ENCODE measurements at regions not wholly inside any gene's neighbourhood (a gene's known extent, or its start where the extent isn't known, plus 50 kb on each side); places are given as distances from the start of the nearest gene placed in this dataset.

GRCh38 chr7:17207220-17207619 lies 91.2 kb upstream of the AHR start:
- DNase-seq (ENCODE audit: low spot score in 2 of 2), result no peak
- Histone ChIP-seq H3K27me3 (no peaks in the 10 kb centered on the region), H3K9me3 (no peaks in the 10 kb centered on the region), H3K4me1 (no peaks in the 10 kb centered on the region), H3K4me3 (no peak overlapping the region), H3K27ac (no peak overlapping the region), H3K36me3 (no peaks in the 10 kb centered on the region)
- no peak for TF ChIP-seq EP300 (IDR thresholded peaks at IDR 0.05)
- TF ChIP-seq POLR2A (IDR thresholded peaks at IDR 0.05), result no peak
- TF ChIP-seq, protein P1, sequence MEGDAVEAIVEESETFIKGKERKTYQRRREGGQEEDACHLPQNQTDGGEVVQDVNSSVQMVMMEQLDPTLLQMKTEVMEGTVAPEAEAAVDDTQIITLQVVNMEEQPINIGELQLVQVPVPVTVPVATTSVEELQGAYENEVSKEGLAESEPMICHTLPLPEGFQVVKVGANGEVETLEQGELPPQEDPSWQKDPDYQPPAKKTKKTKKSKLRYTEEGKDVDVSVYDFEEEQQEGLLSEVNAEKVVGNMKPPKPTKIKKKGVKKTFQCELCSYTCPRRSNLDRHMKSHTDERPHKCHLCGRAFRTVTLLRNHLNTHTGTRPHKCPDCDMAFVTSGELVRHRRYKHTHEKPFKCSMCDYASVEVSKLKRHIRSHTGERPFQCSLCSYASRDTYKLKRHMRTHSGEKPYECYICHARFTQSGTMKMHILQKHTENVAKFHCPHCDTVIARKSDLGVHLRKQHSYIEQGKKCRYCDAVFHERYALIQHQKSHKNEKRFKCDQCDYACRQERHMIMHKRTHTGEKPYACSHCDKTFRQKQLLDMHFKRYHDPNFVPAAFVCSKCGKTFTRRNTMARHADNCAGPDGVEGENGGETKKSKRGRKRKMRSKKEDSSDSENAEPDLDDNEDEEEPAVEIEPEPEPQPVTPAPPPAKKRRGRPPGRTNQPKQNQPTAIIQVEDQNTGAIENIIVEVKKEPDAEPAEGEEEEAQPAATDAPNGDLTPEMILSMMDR (IDR thresholded peaks at IDR 0.05), result no peak
- 79 to 84% methylated on average over 1 of the region's 1 CpG for whole genome bisulfite sequencing, 2 donors

GRCh38 chr7:17209101-17209500 lies 89.4 kb upstream of the AHR start:
- Histone ChIP-seq H3K27ac (no peak overlapping the region), H3K36me3 (no peaks in the 10 kb centered on the region), H3K4me3 (no peak overlapping the region), H3K9me3 (no peaks in the 10 kb centered on the region), H3K4me1 (no peaks in the 10 kb centered on the region), H3K27me3 (no peaks in the 10 kb centered on the region)
- DNase-seq (ENCODE audit: low spot score in 2 of 2), result no peak
- TF ChIP-seq POLR2A (IDR thresholded peaks at IDR 0.05) (no peak), EP300 (IDR thresholded peaks at IDR 0.05) (no peak)
- WGBS, 2 donors, result 77 to 81% methylated on average over 3 of the region's 3 CpGs

DNA sequence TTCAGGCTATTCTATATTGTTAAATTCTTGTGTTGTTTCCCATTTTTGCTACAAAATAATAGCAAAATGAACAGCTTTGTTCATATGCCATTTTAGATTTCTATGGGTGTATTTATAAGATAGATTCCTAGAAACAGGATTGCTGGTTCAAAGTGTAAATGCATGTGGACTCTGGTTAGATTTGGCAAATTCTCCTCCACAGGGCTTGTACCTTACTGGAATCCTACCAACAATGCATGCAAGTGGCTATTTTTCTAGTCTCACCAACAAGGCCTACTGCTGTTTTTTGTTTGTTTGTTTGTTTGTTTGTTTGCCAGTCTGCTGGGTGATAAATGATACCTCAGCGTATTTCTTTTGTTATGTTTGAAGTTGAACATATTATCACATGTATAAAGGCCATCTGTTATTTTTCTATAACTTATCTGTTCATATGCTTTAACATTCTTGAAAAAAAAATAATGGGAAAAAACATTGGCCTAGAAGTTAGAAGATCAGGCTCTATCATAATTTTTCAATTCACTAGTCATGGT lies 87.1 kb upstream of the AHR start:
- Histone ChIP-seq H3K4me1 (no peaks in the 10 kb centered on the region), H3K36me3 (no peaks in the 10 kb centered on the region), H3K27me3 (no peaks in the 10 kb centered on the region), H3K27ac (no peak overlapping the region), H3K4me3 (no peak overlapping the region), H3K9me3 (peaks cover 0 to 12% (median 0%) of the 10 kb centered on the region in 4 donors)
- TF ChIP-seq, protein P1 (IDR thresholded peaks at IDR 0.05), result no peak
- no peak for TF ChIP-seq POLR2A (IDR thresholded peaks at IDR 0.05)
- TF ChIP-seq EP300 (IDR thresholded peaks at IDR 0.05), result no peak
- WGBS, 2 donors, result 98 to 100% methylated on average over 1 of the region's 1 CpG
- DNase-seq (ENCODE audit: low spot score in 2 of 2), result no peak

- H3K27ac ChIP-seq, result no peak overlapping the region
- peaks cover 0 to 12% (median 0%) of the 10 kb centered on the region in 4 donors for H3K9me3 ChIP-seq
- TF ChIP-seq EP300 (IDR thresholded peaks at IDR 0.05) (no peak), POLR2A (IDR thresholded peaks at IDR 0.05) (no peak)
- TF ChIP-seq, protein P1 (IDR thresholded peaks at IDR 0.05), result no peak
- H3K27me3 ChIP-seq, result no peaks in the 10 kb centered on the region
- no peaks in the 10 kb centered on the region for H3K36me3 ChIP-seq
- no peak overlapping the region for H3K4me3 ChIP-seq
- DNase-seq (ENCODE audit: low spot score in 2 of 2), result no peak
- no peaks in the 10 kb centered on the region for H3K4me1 ChIP-seq
Observed at GRCh38 chr7:17212188-17212587, 86.3 kb upstream of the AHR start.

DNA sequence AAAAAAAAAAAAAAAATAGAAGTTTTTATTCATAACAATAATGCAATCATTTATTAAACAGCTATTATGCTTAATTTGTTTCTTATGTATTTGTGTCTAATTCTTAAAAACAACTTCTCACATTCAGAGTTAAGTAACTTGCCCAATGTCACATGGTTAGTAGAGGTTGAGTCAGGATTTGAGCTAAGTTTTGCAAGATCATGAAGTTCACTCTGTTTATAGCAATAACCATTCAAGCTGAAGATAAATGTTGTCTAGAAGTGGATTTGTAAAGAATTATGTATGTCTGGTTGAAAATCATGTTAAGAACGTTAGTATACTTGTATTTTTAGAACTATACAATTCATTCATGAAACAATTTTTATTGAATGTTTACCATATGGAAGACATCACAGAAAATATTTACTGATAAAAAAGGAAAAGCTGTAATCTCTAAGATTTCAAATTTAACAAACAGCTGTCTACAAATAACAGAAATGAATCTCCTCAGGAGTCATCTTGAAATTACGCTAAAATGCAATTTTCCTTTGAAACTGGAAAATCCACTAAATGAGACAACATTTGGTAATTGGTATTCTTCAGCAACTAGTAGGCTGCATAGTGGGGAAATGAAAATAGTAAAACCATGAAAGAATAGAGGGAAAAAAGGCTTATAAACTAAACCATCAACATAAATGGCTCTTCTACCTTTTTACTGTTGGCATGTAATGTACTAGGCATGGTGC lies 70.5 kb upstream of the AHR start:
- Histone ChIP-seq H3K4me1 (peaks cover 0 to 5% (median 0%) of the 10 kb centered on the region in 4 donors), H3K36me3 (no peaks in the 10 kb centered on the region), H3K27me3 (no peaks in the 10 kb centered on the region), H3K27ac (no peak overlapping the region), H3K4me3 (no peak overlapping the region), H3K9me3 (peaks cover 0 to 6% (median 0%) of the 10 kb centered on the region in 4 donors)
- no peak for DNase-seq (ENCODE audit: low spot score in 2 of 2)
- 77 to 85% methylated on average over 2 of the region's 2 CpGs for WGBS, 2 donors
- TF ChIP-seq, protein P1 (IDR thresholded peaks at IDR 0.05), result no peak
- no peak for TF ChIP-seq EP300 (IDR thresholded peaks at IDR 0.05)

Data from tibial nerve (tissue), 4 donors.